Fibroblast of skin of left quadriceps (primary cell): ENCODE measurements at regions not wholly inside any gene's neighbourhood (a gene's known extent, or its start where the extent isn't known, plus 50 kb on each side); places are given as distances from the start of the nearest gene placed in this dataset.

Experiments
- DNase-seq, 2 experiments: peaks; one replicate each; pipeline ENCODE4 v3.0.0-alpha.2; 2013; ENCODE audit warnings: low read depth in 2 of 2

GRCh38 chr13:22001336-22001735 lies 330.5 kb downstream of the FGF9 start:
- DNase-seq, result no peak

- DNase-seq, result no peak
Observed at GRCh38 chr13:22002893-22003292, 332.0 kb downstream of the FGF9 start.

GRCh38 chr13:22009500-22009899 lies 338.6 kb downstream of the FGF9 start:
- no peak for DNase-seq

- no peak for DNase-seq
Observed at GRCh38 chr13:22009937-22010336, 339.1 kb downstream of the FGF9 start.

GRCh38 chr13:22012686-22013085 lies 341.8 kb downstream of the FGF9 start:
- DNase-seq, result no peak

- DNase-seq, result no peak
Observed at GRCh38 chr13:22014469-22014868, 343.6 kb downstream of the FGF9 start.

- no peak for DNase-seq
Observed at GRCh38 chr13:22017226-22017625, 346.4 kb downstream of the FGF9 start.

GRCh38 chr13:22018076-22018835 lies 347.4 kb downstream of the FGF9 start:
- DNase-seq, result no peak

GRCh38 chr13:22018836-22019210 lies 347.9 kb downstream of the FGF9 start:
- DNase-seq, result no peak

GRCh38 chr13:22024381-22024994 lies 353.6 kb downstream of the FGF9 start:
- DNase-seq, result no peak

- DNase-seq, result no peak
Observed at GRCh38 chr13:22027566-22027965, 356.7 kb downstream of the FGF9 start.

GRCh38 chr13:22028831-22029230 lies 358.0 kb downstream of the FGF9 start:
- DNase-seq, result no peak

- DNase-seq, result no peak
Observed at GRCh38 chr13:22030321-22030720, 359.4 kb downstream of the FGF9 start.

- no peak for DNase-seq
Observed at GRCh38 chr13:22031702-22032286, 360.9 kb downstream of the FGF9 start.

- DNase-seq, result no peak
Observed at GRCh38 chr13:22032905-22033304, 362.0 kb downstream of the FGF9 start.

- no peak for DNase-seq
Observed at GRCh38 chr13:22039961-22040360, 369.1 kb downstream of the FGF9 start.

GRCh38 chr13:22040810-22041364 lies 370.0 kb downstream of the FGF9 start:
- DNase-seq, result no peak

GRCh38 chr13:22041741-22042140 lies 370.9 kb downstream of the FGF9 start:
- no peak for DNase-seq

- no peak for DNase-seq
Observed at GRCh38 chr13:22047082-22047784, 376.4 kb downstream of the FGF9 start.

- DNase-seq, result no peak
Observed at GRCh38 chr13:22047785-22048104, 376.9 kb downstream of the FGF9 start.

- DNase-seq, result no peak
Observed at GRCh38 chr13:22049384-22049783, 378.5 kb downstream of the FGF9 start.

- DNase-seq, result no peak
Observed at GRCh38 chr13:22050951-22051563, 380.2 kb downstream of the FGF9 start.
